ENCODE measurements at regions not wholly inside any gene's neighbourhood (a gene's known extent, or its start where the extent isn't known, plus 50 kb on each side); places are given as distances from the start of the nearest gene placed in this dataset.

DNA sequence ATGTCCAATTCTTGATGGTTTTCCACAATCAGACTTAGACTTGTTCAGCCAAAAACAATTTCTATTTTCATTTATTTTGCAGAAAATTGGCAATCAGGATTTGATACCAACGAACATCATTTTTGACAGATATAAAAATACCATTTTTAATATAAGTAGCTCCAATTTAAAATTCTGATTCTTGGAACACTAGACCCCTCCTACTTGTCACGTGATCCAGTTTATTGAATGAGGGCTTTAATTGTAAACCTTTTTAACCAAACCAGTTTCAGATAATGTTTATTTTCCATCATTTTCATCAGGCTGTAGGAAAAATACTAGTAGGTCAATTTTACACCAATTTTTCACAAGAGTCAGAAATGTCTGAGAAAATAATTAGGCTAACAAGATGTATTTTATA lies 607.2 kb upstream of the RGS18 start:
- H3K9ac ChIP-seq (ENCODE audit: insufficient read length), result no peak overlapping the region
- no peaks in the 10 kb centered on the region for H3K9me3 ChIP-seq (ENCODE audit: low read depth, low read length)
- H3K4me3 ChIP-seq, result no peak overlapping the region
- no peak overlapping the region for H3K27ac ChIP-seq
- DNase-seq (ENCODE audit: low read depth, low spot score), result no peak
- H3K36me3 ChIP-seq (ENCODE audit: insufficient read depth, low read length), result no peaks in the 10 kb centered on the region
- TF ChIP-seq EZH2 (IDR thresholded peaks at IDR 0.05) (no peak), FOXP2 (optimal IDR thresholded peaks at IDR 0.05; ENCODE audit: control extremely low read depth, extremely low read length, insufficient read depth) (no peak), POLR2AphosphoS5 (IDR thresholded peaks at IDR 0.05; ENCODE audit: borderline replicate concordance, low read depth, low read length) (no peak)

DNA sequence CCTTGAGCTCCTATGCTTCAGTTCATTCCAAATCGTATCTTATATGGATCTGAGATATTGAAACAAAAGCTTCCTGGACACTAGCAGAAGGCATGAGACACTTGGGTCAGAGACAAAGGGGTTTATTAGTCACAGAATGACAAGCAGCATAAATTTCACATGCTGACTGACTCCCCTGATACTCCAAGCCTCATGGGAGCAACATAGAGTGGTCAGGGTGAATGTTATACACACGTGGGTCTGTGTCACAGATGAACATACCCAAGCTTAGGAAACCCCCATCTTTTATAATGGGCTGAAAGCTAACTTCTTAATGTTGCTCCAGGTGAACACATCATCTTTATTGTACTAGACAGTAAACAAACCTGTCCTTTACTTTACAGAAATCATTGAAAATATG lies 599.9 kb upstream of the RGS18 start:
- no peak for TF ChIP-seq EZH2 (IDR thresholded peaks at IDR 0.05)
- no peak for TF ChIP-seq FOXP2 (optimal IDR thresholded peaks at IDR 0.05; ENCODE audit: control extremely low read depth, extremely low read length, insufficient read depth)
- TF ChIP-seq POLR2AphosphoS5 (IDR thresholded peaks at IDR 0.05; ENCODE audit: borderline replicate concordance, low read depth, low read length), result no peak

DNA sequence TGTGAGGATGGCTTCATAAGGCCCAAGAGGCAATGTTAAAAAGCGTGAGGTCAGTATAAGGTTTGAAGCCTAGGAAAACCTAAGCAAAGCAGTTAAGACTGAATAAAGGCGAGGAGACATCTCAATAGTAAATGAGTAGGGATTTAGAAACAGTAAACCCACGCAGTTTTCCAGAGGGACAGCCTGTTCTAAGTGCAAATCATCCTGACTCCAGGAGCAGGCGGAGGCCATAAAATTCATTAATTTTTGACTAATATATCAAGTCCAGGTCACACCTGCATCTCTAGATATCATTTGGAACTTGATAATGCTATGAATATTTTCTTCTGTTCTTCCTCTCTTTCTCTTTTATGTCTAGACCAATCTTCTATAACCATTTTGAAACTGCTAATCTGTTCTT lies 597.0 kb upstream of the RGS18 start:
- DNase-seq (ENCODE audit: low read depth, low spot score), result no peak
- Histone ChIP-seq H3K9me3 (ENCODE audit: low read depth, low read length) (no peaks in the 10 kb centered on the region), H3K36me3 (ENCODE audit: insufficient read depth, low read length) (no peaks in the 10 kb centered on the region), H3K9ac (ENCODE audit: insufficient read length) (no peak overlapping the region), H3K27ac (no peak overlapping the region), H3K4me3 (no peak overlapping the region)
- TF ChIP-seq FOXP2 (optimal IDR thresholded peaks at IDR 0.05; ENCODE audit: control extremely low read depth, extremely low read length, insufficient read depth) (no peak), EZH2 (IDR thresholded peaks at IDR 0.05) (no peak), POLR2AphosphoS5 (IDR thresholded peaks at IDR 0.05; ENCODE audit: borderline replicate concordance, low read depth, low read length) (no peak)

More for the DNA sequence above, 599.9 kb upstream of the RGS18 start:
- no peak overlapping the region for H3K27ac ChIP-seq
- H3K4me3 ChIP-seq, result no peak overlapping the region
- no peak overlapping the region for H3K9ac ChIP-seq (ENCODE audit: insufficient read length)
- no peak for DNase-seq (ENCODE audit: low read depth, low spot score)
- no peaks in the 10 kb centered on the region for H3K9me3 ChIP-seq (ENCODE audit: low read depth, low read length)
- H3K36me3 ChIP-seq (ENCODE audit: insufficient read depth, low read length), result no peaks in the 10 kb centered on the region

DNA sequence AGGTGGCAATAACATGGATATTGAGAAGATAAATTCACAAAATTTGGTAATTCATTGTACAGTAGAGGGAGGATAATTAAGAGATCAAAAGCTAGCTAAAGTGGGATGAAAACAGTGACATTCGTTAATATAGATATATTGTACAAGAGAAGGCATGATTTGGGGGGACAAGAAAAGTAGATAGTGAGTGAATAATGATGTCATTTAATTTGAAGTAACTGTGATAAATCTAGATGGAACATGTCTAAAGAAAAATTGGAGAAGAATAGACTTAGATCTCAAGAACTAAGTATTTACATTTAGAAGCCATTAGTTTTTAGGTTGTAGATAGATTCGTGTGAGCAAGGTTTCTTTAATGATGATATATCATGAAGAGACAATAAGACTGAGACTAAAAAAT lies 594.0 kb upstream of the RGS18 start:
- DNase-seq (ENCODE audit: low read depth, low spot score), result no peak
- TF ChIP-seq EZH2 (IDR thresholded peaks at IDR 0.05) (no peak), FOXP2 (optimal IDR thresholded peaks at IDR 0.05; ENCODE audit: control extremely low read depth, extremely low read length, insufficient read depth) (no peak), POLR2AphosphoS5 (IDR thresholded peaks at IDR 0.05; ENCODE audit: borderline replicate concordance, low read depth, low read length) (no peak)
- Histone ChIP-seq H3K9ac (ENCODE audit: insufficient read length) (no peak overlapping the region), H3K9me3 (ENCODE audit: low read depth, low read length) (no peaks in the 10 kb centered on the region; the same call in 1 of the 2 replicates), H3K36me3 (ENCODE audit: insufficient read depth, low read length) (no peaks in the 10 kb centered on the region), H3K27ac (no peak overlapping the region), H3K4me3 (no peak overlapping the region)

DNA sequence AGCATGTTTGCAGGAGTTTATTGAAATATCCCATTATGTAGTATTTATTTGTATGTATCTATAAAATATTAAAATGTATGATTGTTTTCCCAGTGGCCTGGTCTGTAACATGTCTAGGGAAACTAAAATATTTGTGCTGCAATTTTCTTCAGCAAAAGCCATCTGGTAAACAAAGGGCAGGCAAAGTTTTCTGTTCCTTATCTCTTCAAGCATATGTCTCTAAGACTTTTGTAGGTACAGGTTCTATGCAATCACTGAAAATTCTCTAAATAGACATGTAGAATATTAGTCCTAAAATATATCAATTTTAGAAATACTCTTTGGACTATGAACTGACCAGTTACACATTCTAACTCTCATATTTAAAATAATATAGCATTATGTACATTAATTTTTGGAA lies 585.8 kb upstream of the RGS18 start:
- no peak for DNase-seq (ENCODE audit: low read depth, low spot score)

DNA sequence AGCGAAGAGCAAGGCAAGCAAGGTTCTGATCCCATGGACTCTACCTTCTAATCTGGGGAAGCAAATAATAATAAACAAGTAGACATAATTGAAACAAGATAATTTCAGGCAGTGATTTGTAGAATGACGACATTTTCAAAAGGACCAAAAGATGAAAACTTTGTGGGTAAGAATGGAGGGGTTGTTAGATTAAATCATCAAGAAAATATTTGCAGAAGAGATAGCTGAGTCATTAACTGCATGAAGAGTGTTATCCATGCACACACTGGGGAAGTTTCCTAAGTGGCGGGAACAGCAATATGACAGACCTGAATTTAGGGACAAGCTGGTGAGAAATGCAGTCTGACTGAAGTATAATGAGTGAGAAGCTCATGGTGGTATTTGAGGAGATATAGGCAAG lies 583.1 kb upstream of the RGS18 start:
- peak overlapping the region; percentile 43; the same call in 1 of the 2 replicates for H3K27ac ChIP-seq
- DNase-seq (ENCODE audit: low read depth, low spot score), result no peak
- H3K4me3 ChIP-seq, result no peak overlapping the region
- TF ChIP-seq EZH2 (IDR thresholded peaks at IDR 0.05) (no peak), FOXP2 (optimal IDR thresholded peaks at IDR 0.05; ENCODE audit: control extremely low read depth, extremely low read length, insufficient read depth) (no peak), POLR2AphosphoS5 (IDR thresholded peaks at IDR 0.05; ENCODE audit: borderline replicate concordance, low read depth, low read length) (no peak)
- H3K36me3 ChIP-seq (ENCODE audit: insufficient read depth, low read length), result no peaks in the 10 kb centered on the region
- no peak overlapping the region for H3K9ac ChIP-seq (ENCODE audit: insufficient read length)
- H3K9me3 ChIP-seq (ENCODE audit: low read depth, low read length), result no peaks in the 10 kb centered on the region

More for the DNA sequence above, 585.8 kb upstream of the RGS18 start:
- H3K4me3 ChIP-seq, result no peak overlapping the region
- TF ChIP-seq POLR2AphosphoS5 (IDR thresholded peaks at IDR 0.05; ENCODE audit: borderline replicate concordance, low read depth, low read length), result no peak
- no peak for TF ChIP-seq FOXP2 (optimal IDR thresholded peaks at IDR 0.05; ENCODE audit: control extremely low read depth, extremely low read length, insufficient read depth)
- no peak for TF ChIP-seq EZH2 (IDR thresholded peaks at IDR 0.05)
- no peaks in the 10 kb centered on the region; the same call in 1 of the 2 replicates for H3K9me3 ChIP-seq (ENCODE audit: low read depth, low read length)
- H3K9ac ChIP-seq (ENCODE audit: insufficient read length), result no peak overlapping the region
- no peaks in the 10 kb centered on the region for H3K36me3 ChIP-seq (ENCODE audit: insufficient read depth, low read length)
- no peak overlapping the region for H3K27ac ChIP-seq

DNA sequence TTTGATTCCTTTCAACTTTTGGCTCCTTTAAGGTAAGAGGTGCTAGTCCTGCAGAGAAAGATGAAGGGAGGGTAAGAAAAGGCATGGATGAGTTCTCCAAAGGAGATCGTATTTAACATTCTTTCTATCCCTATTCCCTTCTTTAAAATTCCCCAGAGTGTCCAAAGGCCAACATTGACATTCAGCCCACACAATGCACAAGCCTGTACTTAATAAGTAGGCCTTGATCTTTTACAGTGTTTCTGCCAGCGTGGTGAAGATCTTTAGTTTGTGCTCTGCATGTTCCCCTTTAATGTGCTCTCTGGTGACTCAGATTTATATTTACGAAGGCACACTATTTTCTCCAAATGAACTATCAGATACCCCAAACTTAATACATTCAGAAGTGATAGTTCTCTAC lies 582.5 kb upstream of the RGS18 start:
- TF ChIP-seq POLR2AphosphoS5 (IDR thresholded peaks at IDR 0.05; ENCODE audit: borderline replicate concordance, low read depth, low read length), result no peak
- TF ChIP-seq EZH2 (IDR thresholded peaks at IDR 0.05), result no peak
- no peak for TF ChIP-seq FOXP2 (optimal IDR thresholded peaks at IDR 0.05; ENCODE audit: control extremely low read depth, extremely low read length, insufficient read depth)
- no peaks in the 10 kb centered on the region for H3K36me3 ChIP-seq (ENCODE audit: insufficient read depth, low read length)
- no peak for DNase-seq (ENCODE audit: low read depth, low spot score)
- peak overlapping the region; percentile 4; the same call in 1 of the 2 replicates for H3K27ac ChIP-seq
- peak overlapping the region; percentile 32 for H3K9ac ChIP-seq (ENCODE audit: insufficient read length)
- no peaks in the 10 kb centered on the region for H3K9me3 ChIP-seq (ENCODE audit: low read depth, low read length)
- H3K4me3 ChIP-seq, result no peak overlapping the region

DNA sequence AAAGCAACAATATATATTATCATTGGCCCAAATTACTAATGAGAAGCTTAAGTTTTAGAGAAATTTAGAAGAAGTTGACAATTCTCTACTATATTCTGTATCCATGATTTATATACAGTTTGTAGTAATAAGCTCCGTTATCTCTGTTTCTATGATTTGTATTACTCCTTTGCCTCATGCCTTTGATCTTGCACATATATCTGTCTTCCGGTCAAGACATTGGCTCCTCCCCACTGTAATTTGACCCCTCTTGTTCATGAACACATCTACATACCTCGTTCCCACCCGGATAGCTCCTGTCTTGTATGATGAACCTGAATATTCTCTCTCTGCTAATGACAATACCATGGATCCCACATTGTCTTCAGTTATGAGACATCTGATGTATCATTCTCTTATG lies 581.0 kb upstream of the RGS18 start:
- TF ChIP-seq FOXP2 (optimal IDR thresholded peaks at IDR 0.05; ENCODE audit: control extremely low read depth, extremely low read length, insufficient read depth) (no peak), POLR2AphosphoS5 (IDR thresholded peaks at IDR 0.05; ENCODE audit: borderline replicate concordance, low read depth, low read length) (no peak), EZH2 (IDR thresholded peaks at IDR 0.05) (no peak)
- H3K36me3 ChIP-seq (ENCODE audit: insufficient read depth, low read length), result no peaks in the 10 kb centered on the region
- DNase-seq (ENCODE audit: low read depth, low spot score), result no peak
- no peak overlapping the region for H3K9ac ChIP-seq (ENCODE audit: insufficient read length)
- no peaks in the 10 kb centered on the region for H3K9me3 ChIP-seq (ENCODE audit: low read depth, low read length)
- H3K4me3 ChIP-seq, result no peak overlapping the region
- H3K27ac ChIP-seq, result no peak overlapping the region

DNA sequence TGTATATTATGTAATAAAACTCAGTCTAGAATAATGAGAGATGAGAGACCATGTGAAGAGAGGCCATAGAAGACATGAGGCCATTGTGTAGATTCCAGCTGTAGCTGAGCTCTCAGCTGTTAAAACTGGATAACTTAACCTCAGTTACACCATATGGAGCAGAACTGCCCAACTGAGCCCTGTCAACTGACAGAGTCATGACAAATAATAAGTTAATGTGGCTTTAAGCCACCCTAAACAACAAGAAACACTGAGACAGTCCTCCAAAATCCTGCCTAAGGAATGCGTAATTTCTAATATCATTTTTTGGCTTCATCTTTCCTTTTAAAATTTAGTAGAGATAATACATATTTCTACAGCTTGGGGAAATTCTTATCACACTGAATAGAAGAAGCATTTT lies 580.0 kb upstream of the RGS18 start:
- no peak overlapping the region for H3K27ac ChIP-seq
- H3K9ac ChIP-seq (ENCODE audit: insufficient read length), result no peak overlapping the region
- no peaks in the 10 kb centered on the region for H3K9me3 ChIP-seq (ENCODE audit: low read depth, low read length)
- TF ChIP-seq EZH2 (IDR thresholded peaks at IDR 0.05) (no peak), FOXP2 (optimal IDR thresholded peaks at IDR 0.05; ENCODE audit: control extremely low read depth, extremely low read length, insufficient read depth) (no peak), POLR2AphosphoS5 (IDR thresholded peaks at IDR 0.05; ENCODE audit: borderline replicate concordance, low read depth, low read length) (no peak)
- no peak for DNase-seq (ENCODE audit: low read depth, low spot score)
- no peak overlapping the region for H3K4me3 ChIP-seq
- no peaks in the 10 kb centered on the region for H3K36me3 ChIP-seq (ENCODE audit: insufficient read depth, low read length)
